ENCODE measurements at regions not wholly inside any gene's neighbourhood (a gene's known extent, or its start where the extent isn't known, plus 50 kb on each side); places are given as distances from the start of the nearest gene placed in this dataset.

GRCh38 chr1:106207185-106207584, 849.3 kb upstream of the PRMT6 start:
- no peak for TF ChIP-seq HOXA7 (CRISPR knock-in tag; IDR thresholded peaks at IDR 0.05)
- TF ChIP-seq ZNF580 (CRISPR knock-in tag; IDR thresholded peaks at IDR 0.05; ENCODE audit: borderline replicate concordance, low read depth), result no peak
- no peak for TF ChIP-seq POLR2A (IDR thresholded peaks at IDR 0.05; ENCODE audit: insufficient read depth in 1 of 2, low read depth in 2 of 2, low read length in 2 of 2)
- TF ChIP-seq CTCF (CRISPR knock-in tag; IDR thresholded peaks at IDR 0.05), result no peak
- TF ChIP-seq ETV6 (CRISPR knock-in tag; conservative IDR thresholded peaks at IDR 0.05), result no peak
- no peak for TF ChIP-seq CC2D1A (CRISPR knock-in tag; IDR thresholded peaks at IDR 0.05)
- no peak for TF ChIP-seq BHLHE40 (IDR thresholded peaks at IDR 0.05; ENCODE audit: low read length)
- TF ChIP-seq MLX (CRISPR knock-in tag; IDR thresholded peaks at IDR 0.05), result no peak
